ENCODE measurements at regions not wholly inside any gene's neighbourhood (a gene's known extent, or its start where the extent isn't known, plus 50 kb on each side); places are given as distances from the start of the nearest gene placed in this dataset.
"Not testable (repeated sequence)": the region's sequence is repeated elsewhere in the genome, so short reads cannot be mapped to it uniquely, and the experiment has no call there.

GRCh38 chr3:86782286-86782685 is 208.7 kb downstream of the VGLL3 start:
- H3K9me3 ChIP-seq: no peaks in the 10 kb centered on the region
- no peak for TF ChIP-seq POLR2A (IDR thresholded peaks at IDR 0.05)
- no peak for TF ChIP-seq CTCF (IDR thresholded peaks at IDR 0.05)
- DNase-seq: no peak
- no peaks in the 10 kb centered on the region for H3K4me1 ChIP-seq
- no peak overlapping the region for H3K27ac ChIP-seq
- H3K36me3 ChIP-seq: no peaks in the 10 kb centered on the region
- H3K27me3 ChIP-seq: no peaks in the 10 kb centered on the region
- H3K4me3 ChIP-seq: no peak overlapping the region

DNA sequence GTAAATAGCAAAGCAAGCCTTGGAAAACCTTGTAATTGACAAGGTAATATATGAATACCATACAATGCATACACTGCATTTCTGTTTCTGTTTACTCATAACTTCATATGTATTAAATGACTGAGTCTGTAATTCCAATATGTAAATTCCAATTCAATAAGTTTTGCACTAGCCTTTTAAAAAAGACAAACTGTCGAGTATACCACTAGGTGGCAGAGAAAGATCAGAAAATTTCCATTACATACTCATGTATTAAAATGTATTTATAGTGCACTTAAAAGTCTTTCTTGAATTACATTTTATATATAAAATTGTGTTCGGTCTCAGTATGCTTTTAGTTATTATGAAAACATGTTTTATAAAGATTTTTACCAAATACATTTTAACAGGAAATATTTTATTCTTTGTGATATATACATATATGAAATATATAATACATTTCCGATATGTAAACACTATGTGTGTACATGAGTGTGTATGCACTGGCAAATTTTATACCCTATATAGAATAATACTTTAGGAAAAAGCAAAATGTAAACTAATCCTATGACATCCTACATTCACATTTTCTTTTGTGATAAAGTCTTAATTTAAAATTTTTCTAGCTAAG is 216.8 kb downstream of the VGLL3 start:
- no peak for DNase-seq
- TF ChIP-seq CTCF (IDR thresholded peaks at IDR 0.05) (peak in 4 of 6 experiments; percentile 23 to 43 (median 32)), POLR2A (IDR thresholded peaks at IDR 0.05) (no peak)
- no peak overlapping the region for H3K27ac ChIP-seq
- no peaks in the 10 kb centered on the region for H3K36me3 ChIP-seq
- H3K27me3 ChIP-seq: no peaks in the 10 kb centered on the region
- no peaks in the 10 kb centered on the region for H3K4me1 ChIP-seq
- no peak overlapping the region for H3K4me3 ChIP-seq
- no peaks in the 10 kb centered on the region for H3K9me3 ChIP-seq

- Histone ChIP-seq H3K27me3 (no peaks in the 10 kb centered on the region), H3K4me3 (no peak overlapping the region), H3K4me1 (no peaks in the 10 kb centered on the region), H3K9me3 (no peaks in the 10 kb centered on the region), H3K27ac (no peak overlapping the region), H3K36me3 (no peaks in the 10 kb centered on the region)
- no peak for DNase-seq
- TF ChIP-seq POLR2A (IDR thresholded peaks at IDR 0.05): no peak
- TF ChIP-seq CTCF (IDR thresholded peaks at IDR 0.05): no peak
Observed at GRCh38 chr3:86772699-86773098, 218.2 kb downstream of the VGLL3 start.

DNA sequence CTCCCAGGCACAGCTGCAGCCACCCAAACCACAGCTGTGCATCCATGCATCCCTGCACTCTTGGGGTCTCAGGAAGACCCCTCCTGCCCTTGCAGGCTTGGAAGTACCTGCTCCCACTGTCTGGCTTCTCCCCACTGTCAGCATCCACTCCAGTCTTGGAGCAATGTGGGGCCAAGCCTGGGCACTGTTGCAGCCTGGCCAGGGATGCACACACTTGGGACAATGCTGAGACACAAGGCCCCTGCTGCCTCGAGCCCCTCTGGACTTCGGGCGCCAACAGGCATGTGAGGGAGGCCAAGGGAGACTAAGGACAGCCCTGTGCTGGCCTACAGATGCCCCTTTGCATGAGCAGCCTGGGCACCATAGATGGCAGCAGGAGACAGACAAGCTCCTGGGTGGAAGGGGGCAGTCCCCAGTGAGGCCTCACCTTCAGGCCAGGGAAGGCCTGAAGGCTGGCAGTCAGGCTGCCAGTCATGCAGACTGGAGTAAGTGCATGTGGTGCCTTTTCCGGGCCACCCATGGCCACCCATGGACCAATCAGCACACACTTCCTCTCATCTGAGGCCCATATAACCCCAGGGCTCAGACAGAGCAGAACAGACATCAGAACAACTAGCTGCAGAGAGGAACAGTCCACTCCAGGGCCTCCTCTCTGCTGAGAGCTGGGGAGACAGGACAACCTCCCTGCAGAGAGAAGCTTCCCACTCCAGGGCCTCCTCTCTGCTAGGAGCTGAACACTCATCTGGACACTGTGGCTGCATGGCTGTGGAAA is 219.0 kb downstream of the VGLL3 start:
- TF ChIP-seq CTCF (IDR thresholded peaks at IDR 0.05) (no peak), POLR2A (IDR thresholded peaks at IDR 0.05) (no peak)
- Histone ChIP-seq H3K27ac (no peak overlapping the region), H3K9me3 (no peaks in the 10 kb centered on the region), H3K4me1 (no peaks in the 10 kb centered on the region), H3K4me3 (no peak overlapping the region), H3K27me3 (no peaks in the 10 kb centered on the region), H3K36me3 (no peaks in the 10 kb centered on the region)
- no peak for DNase-seq

DNA sequence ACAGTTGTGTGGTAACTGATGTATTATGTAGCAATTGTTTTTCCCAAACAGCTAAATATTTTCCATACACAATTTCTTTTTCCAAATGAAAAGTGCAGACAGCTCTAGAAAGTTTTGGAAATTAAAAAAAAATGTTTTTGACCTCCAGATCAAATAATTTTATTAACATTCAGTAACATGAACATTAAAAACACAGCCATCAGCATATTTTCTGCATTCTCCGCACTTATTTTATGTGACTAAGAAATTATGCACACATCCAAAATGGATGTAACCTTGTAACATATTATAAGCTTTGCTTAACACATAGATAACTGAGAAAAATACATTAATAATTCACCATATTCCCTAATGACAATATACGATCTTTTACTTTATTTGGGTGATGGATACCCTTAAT is 224.6 kb downstream of the VGLL3 start:
- DNase-seq: no peak
- TF ChIP-seq CTCF (IDR thresholded peaks at IDR 0.05) (no peak), POLR2A (IDR thresholded peaks at IDR 0.05) (no peak)
- Histone ChIP-seq H3K27ac (no peak overlapping the region), H3K4me1 (no peaks in the 10 kb centered on the region), H3K4me3 (no peak overlapping the region), H3K27me3 (no peaks in the 10 kb centered on the region), H3K36me3 (no peaks in the 10 kb centered on the region), H3K9me3 (no peaks in the 10 kb centered on the region)

DNA sequence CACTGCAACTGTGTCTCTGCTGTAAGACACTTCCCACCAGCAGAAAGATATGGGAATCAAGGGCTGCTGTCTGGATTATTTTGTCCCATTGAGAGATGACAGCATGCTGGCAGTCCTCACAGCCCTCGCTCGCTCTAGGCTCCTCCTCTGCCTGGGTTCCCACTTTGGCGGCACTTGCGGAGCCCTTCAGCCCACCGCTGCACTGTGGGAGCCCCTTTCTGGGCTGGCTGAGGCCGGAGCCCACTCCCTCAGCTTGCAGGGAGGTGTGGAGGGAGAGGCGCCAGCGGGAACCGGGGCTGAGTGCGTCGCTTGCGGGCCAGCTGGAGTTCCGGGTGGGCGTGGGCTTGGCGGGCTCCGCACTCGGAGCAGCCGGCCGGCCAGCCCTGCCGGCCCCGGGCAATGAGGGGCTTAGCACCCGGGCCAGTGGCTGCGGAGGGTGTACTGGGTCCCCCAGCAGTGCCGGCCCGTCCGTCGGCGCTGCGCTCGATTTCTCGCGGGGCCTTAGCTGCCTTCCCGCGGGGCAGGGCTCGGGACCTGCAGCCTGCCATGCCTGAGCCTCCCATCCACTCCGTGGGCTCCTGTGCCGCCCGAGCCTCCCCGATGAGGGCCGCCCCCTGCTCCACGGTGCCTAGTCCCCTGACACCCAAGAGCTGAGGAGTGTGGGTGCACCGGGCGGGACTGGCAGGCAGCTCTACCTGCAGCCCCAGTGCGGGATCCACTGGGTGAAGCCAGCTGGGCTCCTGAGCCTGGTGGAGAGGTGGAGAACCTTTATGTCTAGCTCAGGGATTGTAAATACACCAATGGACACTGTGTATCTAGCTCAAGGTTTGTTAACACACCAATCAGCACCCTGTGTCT is 233.4 kb downstream of the VGLL3 start:
- H3K36me3 ChIP-seq, H3K4me3 ChIP-seq, DNase-seq, H3K9me3 ChIP-seq, H3K27ac ChIP-seq, H3K27me3 ChIP-seq, H3K4me1 ChIP-seq: not testable (repeated sequence)

All from Peyer's patch (tissue), 4 donors.